ENCODE measurements at regions not wholly inside any gene's neighbourhood (a gene's known extent, or its start where the extent isn't known, plus 50 kb on each side); places are given as distances from the start of the nearest gene placed in this dataset.

DNA sequence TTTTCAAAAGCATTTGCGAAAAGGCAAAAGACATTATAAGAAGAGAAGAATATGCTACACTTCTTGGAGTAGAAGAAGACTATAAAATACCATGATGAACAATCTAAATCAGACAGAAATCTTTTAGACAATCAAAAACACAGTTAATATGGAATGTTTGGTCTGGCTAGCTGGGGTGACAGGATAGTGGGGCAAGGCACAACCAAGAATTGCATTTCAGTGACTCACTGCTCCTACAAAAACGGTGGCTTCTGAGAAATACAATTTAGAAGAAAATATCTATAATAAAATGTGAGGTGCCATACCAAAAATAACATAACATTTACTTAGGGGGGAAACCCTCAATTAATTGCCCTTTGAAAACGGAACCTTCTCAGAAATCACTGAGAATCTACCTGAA is 363.4 kb downstream of the NPR3 start:
- peaks cover 4 to 6% of the 10 kb centered on the region in 2 donors for H3K9me3 Mint-ChIP-seq
- H3K27me3 Mint-ChIP-seq (ENCODE audit: low read depth in 2 of 2): no peaks in the 10 kb centered on the region
- H3K4me1 ChIP-seq (ENCODE audit: control insufficient read depth, insufficient read depth, low read length): no peaks in the 10 kb centered on the region
- H3K4me3 Mint-ChIP-seq: no peak overlapping the region
- TF ChIP-seq, protein P1, sequence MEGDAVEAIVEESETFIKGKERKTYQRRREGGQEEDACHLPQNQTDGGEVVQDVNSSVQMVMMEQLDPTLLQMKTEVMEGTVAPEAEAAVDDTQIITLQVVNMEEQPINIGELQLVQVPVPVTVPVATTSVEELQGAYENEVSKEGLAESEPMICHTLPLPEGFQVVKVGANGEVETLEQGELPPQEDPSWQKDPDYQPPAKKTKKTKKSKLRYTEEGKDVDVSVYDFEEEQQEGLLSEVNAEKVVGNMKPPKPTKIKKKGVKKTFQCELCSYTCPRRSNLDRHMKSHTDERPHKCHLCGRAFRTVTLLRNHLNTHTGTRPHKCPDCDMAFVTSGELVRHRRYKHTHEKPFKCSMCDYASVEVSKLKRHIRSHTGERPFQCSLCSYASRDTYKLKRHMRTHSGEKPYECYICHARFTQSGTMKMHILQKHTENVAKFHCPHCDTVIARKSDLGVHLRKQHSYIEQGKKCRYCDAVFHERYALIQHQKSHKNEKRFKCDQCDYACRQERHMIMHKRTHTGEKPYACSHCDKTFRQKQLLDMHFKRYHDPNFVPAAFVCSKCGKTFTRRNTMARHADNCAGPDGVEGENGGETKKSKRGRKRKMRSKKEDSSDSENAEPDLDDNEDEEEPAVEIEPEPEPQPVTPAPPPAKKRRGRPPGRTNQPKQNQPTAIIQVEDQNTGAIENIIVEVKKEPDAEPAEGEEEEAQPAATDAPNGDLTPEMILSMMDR (IDR thresholded peaks at IDR 0.05): no peak
- H3K27ac ChIP-seq (ENCODE audit: low read length): no peak overlapping the region
- H3K27me3 ChIP-seq (ENCODE audit: control insufficient read depth, insufficient read depth, low read length): no peaks in the 10 kb centered on the region
- no peaks in the 10 kb centered on the region for H3K36me3 Mint-ChIP-seq
- no CpG with 5 or more reads among the region's 3 CpGs for WGBS (ENCODE audit: insufficient coverage)
- H3K36me3 ChIP-seq (ENCODE audit: control insufficient read depth, insufficient read depth, low read length): no peaks in the 10 kb centered on the region
- no peak overlapping the region for H3K27ac Mint-ChIP-seq
- no peaks in the 10 kb centered on the region for H3K9me3 ChIP-seq (ENCODE audit: control insufficient read depth, insufficient read depth, low read length)
- H3K4me3 ChIP-seq (ENCODE audit: low read length): no peak overlapping the region
- intact Hi-C loops (cut with micrococcal nuclease): no loop called here
- ATAC-seq (no peak), DNase-seq (no peak)
- H3K4me1 Mint-ChIP-seq: no peaks in the 10 kb centered on the region

DNA sequence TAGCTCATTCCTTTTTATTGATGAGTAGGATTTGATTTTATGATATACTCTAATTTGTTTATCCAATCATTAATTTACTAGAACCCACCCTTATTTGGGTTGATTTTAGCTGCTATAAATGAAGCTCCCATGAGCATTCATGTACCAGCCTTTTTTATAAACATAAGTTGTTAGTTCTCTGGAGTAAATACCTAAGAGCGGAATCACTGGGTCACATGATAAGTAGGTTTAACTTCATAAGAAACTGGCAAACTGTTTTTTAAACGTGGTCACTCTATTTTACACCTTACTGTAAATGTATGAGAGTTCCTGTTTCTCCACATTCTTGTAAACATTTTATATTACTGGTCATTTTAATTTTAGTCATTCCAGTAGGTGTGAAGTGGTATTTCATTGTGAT is 364.6 kb downstream of the NPR3 start:
- Histone ChIP-seq H3K27ac (ENCODE audit: low read length) (no peak overlapping the region), H3K27me3 (ENCODE audit: control insufficient read depth, insufficient read depth, low read length) (no peaks in the 10 kb centered on the region), H3K36me3 (ENCODE audit: control insufficient read depth, insufficient read depth, low read length) (no peaks in the 10 kb centered on the region), H3K4me1 (ENCODE audit: control insufficient read depth, insufficient read depth, low read length) (no peaks in the 10 kb centered on the region), H3K4me3 (ENCODE audit: low read length) (no peak overlapping the region), H3K9me3 (ENCODE audit: control insufficient read depth, insufficient read depth, low read length) (no peaks in the 10 kb centered on the region)
- no CpG with 5 or more reads among the region's 2 CpGs for WGBS (ENCODE audit: insufficient coverage)
- Mint-ChIP-seq H3K27me3 (ENCODE audit: low read depth in 2 of 2) (no peaks in the 10 kb centered on the region), H3K9me3 (peaks cover 6% of the 10 kb centered on the region in 2 donors), H3K4me3 (no peak overlapping the region), H3K36me3 (no peaks in the 10 kb centered on the region), H3K4me1 (no peaks in the 10 kb centered on the region), H3K27ac (no peak overlapping the region)
- intact Hi-C loops (cut with micrococcal nuclease): no loop called here
- TF ChIP-seq, protein P1 (IDR thresholded peaks at IDR 0.05): no peak
- DNase-seq: no peak
- no peak for ATAC-seq

DNA sequence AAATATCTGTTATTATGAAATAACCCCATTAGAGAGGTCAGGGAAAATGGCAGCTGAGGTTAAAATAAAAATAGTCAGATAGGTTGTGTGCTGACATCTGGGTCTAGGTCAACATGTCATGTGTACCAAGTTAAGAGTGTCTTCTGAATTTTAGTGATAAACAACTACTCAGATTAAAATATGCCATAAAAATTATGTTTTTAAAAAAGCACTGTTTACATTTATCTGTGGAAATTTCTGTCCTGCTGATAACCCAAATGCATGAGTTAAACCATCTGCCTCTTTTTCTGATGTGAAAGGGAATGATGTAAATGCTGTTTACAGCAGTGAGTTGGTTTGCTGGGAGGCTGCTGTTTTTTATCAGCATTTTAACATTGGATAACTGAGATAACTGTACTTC is 361.2 kb upstream of the TARS1 start:
- H3K36me3 ChIP-seq (ENCODE audit: control insufficient read depth, insufficient read depth, low read length): no peaks in the 10 kb centered on the region
- no peaks in the 10 kb centered on the region for H3K27me3 ChIP-seq (ENCODE audit: control insufficient read depth, insufficient read depth, low read length)
- no peak for ATAC-seq
- Mint-ChIP-seq H3K27me3 (ENCODE audit: low read depth in 2 of 2) (no peaks in the 10 kb centered on the region), H3K27ac (no peak overlapping the region), H3K36me3 (no peaks in the 10 kb centered on the region), H3K4me3 (no peak overlapping the region), H3K4me1 (no peaks in the 10 kb centered on the region), H3K9me3 (peaks cover 6 to 9% of the 10 kb centered on the region in 2 donors)
- no peak for DNase-seq
- intact Hi-C loops (cut with micrococcal nuclease): no loop called here
- TF ChIP-seq, protein P1 (IDR thresholded peaks at IDR 0.05): no peak
- no peak overlapping the region for H3K4me3 ChIP-seq (ENCODE audit: low read length)
- H3K9me3 ChIP-seq (ENCODE audit: control insufficient read depth, insufficient read depth, low read length): peaks cover 3% of the 10 kb centered on the region
- no peaks in the 10 kb centered on the region for H3K4me1 ChIP-seq (ENCODE audit: control insufficient read depth, insufficient read depth, low read length)
- no peak overlapping the region for H3K27ac ChIP-seq (ENCODE audit: low read length)

DNA sequence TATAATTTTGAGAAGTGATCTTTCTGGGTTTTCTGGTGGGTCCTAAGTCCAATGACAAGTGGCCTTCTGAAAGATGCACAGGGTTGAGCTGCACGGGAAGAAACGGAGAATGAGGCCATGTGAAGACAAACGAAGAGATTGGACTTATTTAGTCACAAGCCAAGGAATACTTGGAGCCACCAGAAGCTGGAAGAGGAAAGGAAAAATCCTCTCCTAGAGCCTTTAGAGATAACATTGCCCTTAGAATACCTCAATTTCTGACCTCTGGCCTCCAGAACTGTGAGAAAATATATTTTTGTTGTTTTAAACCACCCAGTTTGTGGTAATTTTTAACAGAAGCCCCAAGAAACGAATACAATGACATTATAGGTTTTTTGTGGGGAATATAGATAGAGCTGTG is 360.5 kb upstream of the TARS1 start:
- Histone ChIP-seq H3K9me3 (ENCODE audit: control insufficient read depth, insufficient read depth, low read length) (peaks cover 3% of the 10 kb centered on the region), H3K27me3 (ENCODE audit: control insufficient read depth, insufficient read depth, low read length) (no peaks in the 10 kb centered on the region), H3K4me3 (ENCODE audit: low read length) (no peak overlapping the region), H3K27ac (ENCODE audit: low read length) (no peak overlapping the region), H3K4me1 (ENCODE audit: control insufficient read depth, insufficient read depth, low read length) (no peaks in the 10 kb centered on the region), H3K36me3 (ENCODE audit: control insufficient read depth, insufficient read depth, low read length) (no peaks in the 10 kb centered on the region)
- Mint-ChIP-seq H3K4me1 (no peaks in the 10 kb centered on the region), H3K9me3 (peaks cover 3 to 6% of the 10 kb centered on the region in 2 donors), H3K36me3 (no peaks in the 10 kb centered on the region), H3K27ac (no peak overlapping the region), H3K4me3 (no peak overlapping the region), H3K27me3 (ENCODE audit: low read depth in 2 of 2) (no peaks in the 10 kb centered on the region)
- ATAC-seq: no peak
- TF ChIP-seq, protein P1 (IDR thresholded peaks at IDR 0.05): no peak
- intact Hi-C loops (cut with micrococcal nuclease): no loop called here
- 92% methylated on average over 4 of the region's 4 CpGs for WGBS (ENCODE audit: insufficient coverage)
- DNase-seq: no peak

All from natural killer cell (primary cell).